ENCODE measurements at regions not wholly inside any gene's neighbourhood (a gene's known extent, or its start where the extent isn't known, plus 50 kb on each side); places are given as distances from the start of the nearest gene placed in this dataset.

DNA sequence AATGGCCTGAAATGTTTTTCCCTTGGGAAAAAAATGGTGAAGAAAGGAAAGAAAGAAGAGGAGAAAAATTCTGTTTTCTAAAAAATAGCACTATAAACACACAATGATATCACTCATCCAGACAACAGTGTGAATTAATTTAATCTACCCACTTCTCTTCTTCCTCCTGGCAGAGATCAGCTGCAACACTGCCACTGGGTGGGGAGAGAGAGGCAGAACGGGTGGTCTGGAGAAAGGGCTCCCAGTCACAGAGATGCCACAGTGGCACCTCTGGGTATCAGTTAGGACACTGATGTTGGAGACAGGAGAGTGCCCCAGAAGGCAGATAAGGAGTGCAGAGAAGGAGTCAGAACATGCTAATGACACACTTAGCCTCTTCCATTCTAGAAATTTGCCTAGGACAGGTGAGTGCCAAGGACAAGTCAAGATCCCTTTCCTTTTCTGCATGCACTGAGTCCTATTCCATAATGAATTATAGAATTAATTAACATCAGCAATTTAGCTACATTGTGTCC, 168.6 kb downstream of the SUCLA2 start:
- TF ChIP-seq POLR2A (IDR thresholded peaks at IDR 0.05; ENCODE audit: low read depth), result no peak
- TF ChIP-seq, protein P1, sequence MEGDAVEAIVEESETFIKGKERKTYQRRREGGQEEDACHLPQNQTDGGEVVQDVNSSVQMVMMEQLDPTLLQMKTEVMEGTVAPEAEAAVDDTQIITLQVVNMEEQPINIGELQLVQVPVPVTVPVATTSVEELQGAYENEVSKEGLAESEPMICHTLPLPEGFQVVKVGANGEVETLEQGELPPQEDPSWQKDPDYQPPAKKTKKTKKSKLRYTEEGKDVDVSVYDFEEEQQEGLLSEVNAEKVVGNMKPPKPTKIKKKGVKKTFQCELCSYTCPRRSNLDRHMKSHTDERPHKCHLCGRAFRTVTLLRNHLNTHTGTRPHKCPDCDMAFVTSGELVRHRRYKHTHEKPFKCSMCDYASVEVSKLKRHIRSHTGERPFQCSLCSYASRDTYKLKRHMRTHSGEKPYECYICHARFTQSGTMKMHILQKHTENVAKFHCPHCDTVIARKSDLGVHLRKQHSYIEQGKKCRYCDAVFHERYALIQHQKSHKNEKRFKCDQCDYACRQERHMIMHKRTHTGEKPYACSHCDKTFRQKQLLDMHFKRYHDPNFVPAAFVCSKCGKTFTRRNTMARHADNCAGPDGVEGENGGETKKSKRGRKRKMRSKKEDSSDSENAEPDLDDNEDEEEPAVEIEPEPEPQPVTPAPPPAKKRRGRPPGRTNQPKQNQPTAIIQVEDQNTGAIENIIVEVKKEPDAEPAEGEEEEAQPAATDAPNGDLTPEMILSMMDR (IDR thresholded peaks at IDR 0.05), result no peak

All from esophagus muscularis mucosa (tissue), 3 donors.